Body of pancreas (tissue), 4 donors: ENCODE measurements at regions not wholly inside any gene's neighbourhood (a gene's known extent, or its start where the extent isn't known, plus 50 kb on each side); places are given as distances from the start of the nearest gene placed in this dataset.

Source experiments
- ATAC-seq: fragments of 150-250 bp; one replicate; pipeline ENCODE4 v1.9.1; 2016
- DNase-seq, 4 donors: peaks; one replicate each; pipeline ENCODE4 v3.0.0-alpha.2; 2019
- H3K27ac ChIP-seq, 4 donors: fragments of 200-600 bp; sonication (generic); 1 replicate in 3 of 4; 2 replicates in 1 of 4; pipeline versions ENCODE4 v1.5.1 to v1.6.1; 2016 to 2019; ENCODE audit warnings: mild to moderate bottlenecking in 1 of 4, mixed read lengths in 1 of 4, moderate library complexity in 1 of 4
- H3K27me3 ChIP-seq, 2 donors: fragments of 200-600 bp; sonication (generic); one replicate each; pipeline ENCODE4 v1.6.0; 2016; ENCODE audit warnings: mild to moderate bottlenecking in 1 of 2
- H3K36me3 ChIP-seq, 2 donors: fragments of 200-600 bp; sonication (generic); replicated peaks in 1 of 2; 2 replicates each; pipeline ENCODE4 v1.5.1; 2016; ENCODE audit warnings: low read depth in 2 of 2; ENCODE audit not compliant: insufficient read depth in 1 of 2
- H3K4me1 ChIP-seq: fragments of 200-600 bp; sonication (generic); one replicate; pipeline ENCODE4 v1.6.0; 2016
- H3K4me3 ChIP-seq, 2 donors: fragments of 200-600 bp; sonication (generic); 1 replicate in 1 of 2; 2 replicates in 1 of 2; pipeline ENCODE4 v1.5.1; 2016 to 2019
- H3K9me3 ChIP-seq, 3 donors: fragments of 200-600 bp; sonication (generic); 1 replicate in 2 of 3; 2 replicates in 1 of 3; pipeline ENCODE4 v1.5.1; 2016
- POLR2A ChIP-seq, 3 donors: fragments of 450-650 bp; IDR thresholded peaks; one replicate each; pipeline ENCODE4 v1.6.1; 2016; ENCODE audit warnings: antibody characterized with exemption in 3 of 3, mild to moderate bottlenecking in 2 of 3
- WGBS, 2 donors: methylation state at CpG; one replicate each; pipeline ENCODE4 v1.1.5; 2017; 5-methylcytosine and 5-hydroxymethylcytosine counted together
- intact Hi-C: fragments of 100-400 bp; cut with DNase I; formaldehyde crosslinking; loops from one replicate; pipeline ENCODE4 v1.15.1; 2023
- TF ChIP-seq, protein P1 (sequence below), 7 experiments: fragments of 450-650 bp in 4 of 7; fragments of 200-600 bp in 3 of 7; sonication (generic) in 3 of 7; IDR thresholded peaks; one replicate each; pipeline ENCODE4 v1.5.1; 2016 to 2019; ENCODE audit warnings: antibody characterized with exemption in 7 of 7

DNA sequence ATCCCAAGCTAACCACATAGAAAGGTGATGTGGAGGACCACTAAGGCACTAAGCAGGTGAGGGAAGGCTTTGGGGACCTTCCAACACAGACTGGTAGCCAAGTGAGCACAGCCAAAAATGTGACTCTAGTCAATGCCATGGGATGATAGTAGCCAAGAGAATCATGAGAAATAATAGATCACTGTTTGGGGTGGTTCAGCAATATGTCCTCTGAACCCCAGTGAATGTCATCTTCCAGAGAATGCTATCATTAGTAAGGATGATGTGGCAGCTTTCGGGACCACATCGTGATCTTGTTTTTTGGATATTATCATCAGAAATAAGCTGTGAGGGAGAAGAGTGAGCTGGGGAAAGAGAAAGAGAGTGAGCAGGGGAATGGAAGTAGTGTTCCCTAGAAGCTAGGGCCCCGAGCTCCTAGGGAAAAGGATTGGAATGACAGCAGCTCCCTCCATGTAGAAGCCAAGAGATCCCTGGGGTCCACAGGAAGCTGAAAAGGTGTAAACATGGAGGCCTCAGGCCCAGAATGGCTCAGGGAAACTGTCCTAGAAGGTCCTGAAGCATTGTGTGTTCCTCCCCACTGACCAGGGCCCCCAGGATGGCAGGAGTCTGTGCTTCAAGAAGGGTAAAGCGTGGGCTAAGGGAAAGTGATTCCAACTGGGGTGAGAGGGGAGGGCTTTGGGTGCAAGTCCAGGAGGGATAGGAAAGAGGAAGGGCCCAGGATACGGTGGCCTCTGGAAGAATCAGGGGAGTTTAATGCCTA lies 56.6 kb upstream of the KLF13 start:
- Histone ChIP-seq H3K27ac (no peak overlapping the region), H3K27me3 (no peaks in the 10 kb centered on the region), H3K4me1 (peaks cover 16% of the 10 kb centered on the region), H3K36me3 (no peaks in the 10 kb centered on the region), H3K9me3 (no peaks in the 10 kb centered on the region), H3K4me3 (no peak overlapping the region)
- 83 to 90% methylated on average over 5 of the region's 5 CpGs for WGBS, 2 donors
- intact Hi-C loops: no loop called here
- ATAC-seq: no peak
- TF ChIP-seq POLR2A (IDR thresholded peaks at IDR 0.05): no peak
- TF ChIP-seq, protein P1, sequence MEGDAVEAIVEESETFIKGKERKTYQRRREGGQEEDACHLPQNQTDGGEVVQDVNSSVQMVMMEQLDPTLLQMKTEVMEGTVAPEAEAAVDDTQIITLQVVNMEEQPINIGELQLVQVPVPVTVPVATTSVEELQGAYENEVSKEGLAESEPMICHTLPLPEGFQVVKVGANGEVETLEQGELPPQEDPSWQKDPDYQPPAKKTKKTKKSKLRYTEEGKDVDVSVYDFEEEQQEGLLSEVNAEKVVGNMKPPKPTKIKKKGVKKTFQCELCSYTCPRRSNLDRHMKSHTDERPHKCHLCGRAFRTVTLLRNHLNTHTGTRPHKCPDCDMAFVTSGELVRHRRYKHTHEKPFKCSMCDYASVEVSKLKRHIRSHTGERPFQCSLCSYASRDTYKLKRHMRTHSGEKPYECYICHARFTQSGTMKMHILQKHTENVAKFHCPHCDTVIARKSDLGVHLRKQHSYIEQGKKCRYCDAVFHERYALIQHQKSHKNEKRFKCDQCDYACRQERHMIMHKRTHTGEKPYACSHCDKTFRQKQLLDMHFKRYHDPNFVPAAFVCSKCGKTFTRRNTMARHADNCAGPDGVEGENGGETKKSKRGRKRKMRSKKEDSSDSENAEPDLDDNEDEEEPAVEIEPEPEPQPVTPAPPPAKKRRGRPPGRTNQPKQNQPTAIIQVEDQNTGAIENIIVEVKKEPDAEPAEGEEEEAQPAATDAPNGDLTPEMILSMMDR (IDR thresholded peaks at IDR 0.05): no peak
- peak in 1 of 4 donors; percentile 5 for DNase-seq

DNA sequence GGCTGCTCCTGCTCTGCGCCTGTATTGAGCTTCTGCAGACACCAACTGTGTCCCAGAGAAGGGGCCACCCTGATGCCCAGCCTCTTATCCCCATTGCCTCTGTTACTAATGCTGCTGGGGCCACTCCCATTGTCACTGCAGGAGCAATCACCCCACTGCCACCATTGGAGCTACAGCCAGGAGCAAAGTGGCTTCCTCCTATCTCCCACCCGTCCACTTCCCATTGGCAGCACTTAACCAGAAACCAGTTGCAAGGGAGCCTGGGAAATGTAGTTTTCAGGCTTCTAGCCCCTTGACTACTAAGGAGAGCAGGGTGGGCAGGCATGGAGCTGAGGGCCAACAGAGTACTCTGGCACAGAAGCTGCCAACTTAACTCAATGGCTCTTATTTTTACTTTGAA lies 55.9 kb upstream of the KLF13 start:
- H3K27ac ChIP-seq: no peak overlapping the region
- DNase-seq (peak in 1 of 4 donors; percentile 7), ATAC-seq (no peak)
- H3K4me1 ChIP-seq: peaks cover 8% of the 10 kb centered on the region
- WGBS, 2 donors: 79 to 90% methylated on average over 2 of the region's 2 CpGs
- TF ChIP-seq, protein P1 (IDR thresholded peaks at IDR 0.05): no peak
- TF ChIP-seq POLR2A (IDR thresholded peaks at IDR 0.05): no peak
- no peak overlapping the region for H3K4me3 ChIP-seq
- intact Hi-C loops: no loop called here
- no peaks in the 10 kb centered on the region for H3K27me3 ChIP-seq
- H3K36me3 ChIP-seq: no peaks in the 10 kb centered on the region
- H3K9me3 ChIP-seq: no peaks in the 10 kb centered on the region

GRCh38 chr15:31271224-31271635 lies 55.4 kb upstream of the KLF13 start:
- no peak for TF ChIP-seq POLR2A (IDR thresholded peaks at IDR 0.05)
- TF ChIP-seq, protein P1 (IDR thresholded peaks at IDR 0.05): no peak
- Histone ChIP-seq H3K9me3 (no peaks in the 10 kb centered on the region), H3K4me1 (peaks cover 5% of the 10 kb centered on the region), H3K4me3 (no peak overlapping the region), H3K36me3 (no peaks in the 10 kb centered on the region), H3K27ac (no peak overlapping the region), H3K27me3 (no peaks in the 10 kb centered on the region)
- intact Hi-C loops: no loop called here
- WGBS, 2 donors: 79 to 83% methylated on average over 7 to 10 of the region's 10 CpGs
- ATAC-seq (no peak), DNase-seq (peak in 1 of 4 donors; percentile 4)

- DNase-seq (peak in 1 of 4 donors; percentile 10), ATAC-seq (no peak)
- Histone ChIP-seq H3K27ac (peak overlapping the region in 2 of 4 donors; percentile 14 to 43), H3K9me3 (no peaks in the 10 kb centered on the region), H3K4me1 (peaks cover 5% of the 10 kb centered on the region), H3K36me3 (no peaks in the 10 kb centered on the region), H3K27me3 (no peaks in the 10 kb centered on the region), H3K4me3 (no peak overlapping the region)
- intact Hi-C loops: no loop called here
- TF ChIP-seq POLR2A (IDR thresholded peaks at IDR 0.05): no peak
- TF ChIP-seq, protein P1 (IDR thresholded peaks at IDR 0.05): no peak
- 94 to 97% methylated on average over 9 to 12 of the region's 12 CpGs for WGBS, 2 donors
Measured at GRCh38 chr15:31271711-31272557, 54.7 kb upstream of the KLF13 start.
